HEK293T (cell line): ENCODE measurements at regions not wholly inside any gene's neighbourhood (a gene's known extent, or its start where the extent isn't known, plus 50 kb on each side); places are given as distances from the start of the nearest gene placed in this dataset.

Source experiments
- CTCF ChIA-PET: fragments of 350-600 bp; formaldehyde crosslinking; extraction: SDS; loops from one replicate; lab custom pipeline; 2021; ENCODE audit warnings: antibody characterized with exemption, inconsistent platforms; lab: Yijun Ruan, JAX
- POLR2A ChIA-PET: fragments of 350-600 bp; formaldehyde crosslinking; extraction: SDS; loops from one replicate; lab custom pipeline; 2020; ENCODE audit warnings: antibody characterized with exemption, inconsistent platforms; lab: Yijun Ruan, JAX
- DNase-seq: peaks from one replicate; pipeline ENCODE4 v3.0.0; 2012; ENCODE audit warnings: mixed read lengths; ENCODE audit errors: extremely low spot score
- ARNT ChIP-seq: fragments of 450-650 bp; IDR thresholded peaks from 2 replicates; pipeline ENCODE4 v1.6.1; 2017; ENCODE audit warnings: mild to moderate bottlenecking
- BHLHE40 ChIP-seq: fragments of 450-650 bp; IDR thresholded peaks from 2 replicates; pipeline ENCODE4 v1.6.1; 2016; ENCODE audit warnings: mild to moderate bottlenecking, moderate library complexity, borderline replicate concordance
- CTBP1 ChIP-seq: fragments of 450-650 bp; IDR thresholded peaks from 2 replicates; pipeline ENCODE4 v1.6.1; 2016; ENCODE audit warnings: borderline replicate concordance
- ELF4 ChIP-seq: fragments of 450-650 bp; IDR thresholded peaks from 2 replicates; pipeline ENCODE4 v1.6.1; 2017; ENCODE audit warnings: antibody characterized with exemption
- FOXA1 ChIP-seq: fragments of 450-650 bp; IDR thresholded peaks from 2 replicates; pipeline ENCODE4 v1.6.1; 2016; ENCODE audit warnings: mild to moderate bottlenecking
- FOXK2 ChIP-seq: fragments of 450-650 bp; IDR thresholded peaks from 2 replicates; pipeline ENCODE4 v1.6.1; 2016; ENCODE audit warnings: mild to moderate bottlenecking
- FOXM1 ChIP-seq: fragments of 450-650 bp; IDR thresholded peaks from 2 replicates; pipeline ENCODE4 v1.6.1; 2017; ENCODE audit warnings: mild to moderate bottlenecking, borderline replicate concordance
- HDGF ChIP-seq: fragments of 450-650 bp; IDR thresholded peaks from 2 replicates; pipeline ENCODE4 v1.6.1; 2017; ENCODE audit warnings: antibody characterized with exemption, borderline replicate concordance
- L3MBTL2 ChIP-seq: fragments of 450-650 bp; conservative IDR thresholded peaks from 2 replicates; pipeline ENCODE4 v1.6.1; 2016; ENCODE audit warnings: mild to moderate bottlenecking
- LEF1 ChIP-seq: fragments of 450-650 bp; IDR thresholded peaks from 2 replicates; pipeline ENCODE4 v1.6.1; 2017; ENCODE audit warnings: mild to moderate bottlenecking, borderline replicate concordance
- NFRKB ChIP-seq: fragments of 450-650 bp; IDR thresholded peaks from 2 replicates; pipeline ENCODE4 v1.6.1; 2016; ENCODE audit warnings: mild to moderate bottlenecking, moderate library complexity
- SP1 ChIP-seq: fragments of 450-650 bp; IDR thresholded peaks from 2 replicates; pipeline ENCODE4 v1.6.1; 2017
- SUZ12 ChIP-seq: fragments of 450-650 bp; IDR thresholded peaks from 2 replicates; pipeline ENCODE4 v1.6.1; 2016; ENCODE audit warnings: mild to moderate bottlenecking
- TARDBP ChIP-seq: fragments of 450-650 bp; IDR thresholded peaks from 2 replicates; pipeline ENCODE4 v1.6.1; 2016
- ZNF384 ChIP-seq: fragments of 450-650 bp; IDR thresholded peaks from 2 replicates; pipeline ENCODE4 v1.6.1; 2016
- TF ChIP-seq, protein P1 (sequence below): fragments of 450-650 bp; IDR thresholded peaks from 2 replicates; pipeline ENCODE4 v1.6.1; 2016

DNA sequence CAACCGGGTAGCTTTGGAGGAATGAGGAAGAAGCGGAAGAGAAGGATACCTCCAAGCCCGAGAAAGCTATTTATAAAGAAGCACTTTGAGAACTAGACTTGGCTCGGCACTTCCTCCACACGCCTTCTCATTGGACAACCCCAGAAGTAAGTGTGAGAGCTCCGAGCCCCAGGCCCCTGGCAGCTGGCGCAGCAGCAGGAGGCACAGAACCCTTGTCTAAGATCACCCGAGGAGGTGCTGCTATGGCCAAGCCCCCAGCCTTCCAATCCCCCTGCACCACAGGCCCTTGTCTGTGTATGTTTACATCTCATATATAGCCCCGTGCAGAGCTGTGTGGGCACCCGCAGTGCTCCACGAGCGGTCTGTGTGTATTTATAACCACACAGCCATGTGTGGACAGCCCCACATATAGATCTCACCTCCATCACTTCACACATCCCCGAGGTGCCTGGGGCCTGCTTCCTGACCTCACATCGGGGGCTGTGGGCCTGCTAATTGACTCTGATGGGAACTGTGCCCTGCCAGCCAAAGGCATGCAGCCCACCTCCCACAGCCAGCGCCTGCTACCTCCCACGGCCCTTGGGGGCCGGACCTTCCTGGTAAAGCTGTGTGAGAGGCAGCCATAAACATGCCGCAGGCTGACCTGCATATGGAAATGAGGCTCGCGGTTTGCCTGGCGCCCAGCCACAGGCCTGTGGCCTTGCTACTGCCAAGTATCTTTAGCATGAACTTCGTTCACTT lies 96.1 kb downstream of the C17orf67 start:
- no peak for DNase-seq
- ChIA-PET POLR2A (no interaction called here), CTCF (no interaction called here)
- TF ChIP-seq CTBP1 (no peak), ARNT (no peak), HDGF (no peak), L3MBTL2 (no peak), FOXA1 (no peak), TARDBP (no peak), ZNF384 (no peak), LEF1 (no peak), NFRKB (no peak), BHLHE40 (no peak), FOXK2 (no peak), SP1 (no peak), FOXM1 (no peak), SUZ12 (no peak)
- TF ChIP-seq, protein P1, sequence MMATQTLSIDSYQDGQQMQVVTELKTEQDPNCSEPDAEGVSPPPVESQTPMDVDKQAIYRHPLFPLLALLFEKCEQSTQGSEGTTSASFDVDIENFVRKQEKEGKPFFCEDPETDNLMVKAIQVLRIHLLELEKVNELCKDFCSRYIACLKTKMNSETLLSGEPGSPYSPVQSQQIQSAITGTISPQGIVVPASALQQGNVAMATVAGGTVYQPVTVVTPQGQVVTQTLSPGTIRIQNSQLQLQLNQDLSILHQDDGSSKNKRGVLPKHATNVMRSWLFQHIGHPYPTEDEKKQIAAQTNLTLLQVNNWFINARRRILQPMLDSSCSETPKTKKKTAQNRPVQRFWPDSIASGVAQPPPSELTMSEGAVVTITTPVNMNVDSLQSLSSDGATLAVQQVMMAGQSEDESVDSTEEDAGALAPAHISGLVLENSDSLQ = no peak

DNA sequence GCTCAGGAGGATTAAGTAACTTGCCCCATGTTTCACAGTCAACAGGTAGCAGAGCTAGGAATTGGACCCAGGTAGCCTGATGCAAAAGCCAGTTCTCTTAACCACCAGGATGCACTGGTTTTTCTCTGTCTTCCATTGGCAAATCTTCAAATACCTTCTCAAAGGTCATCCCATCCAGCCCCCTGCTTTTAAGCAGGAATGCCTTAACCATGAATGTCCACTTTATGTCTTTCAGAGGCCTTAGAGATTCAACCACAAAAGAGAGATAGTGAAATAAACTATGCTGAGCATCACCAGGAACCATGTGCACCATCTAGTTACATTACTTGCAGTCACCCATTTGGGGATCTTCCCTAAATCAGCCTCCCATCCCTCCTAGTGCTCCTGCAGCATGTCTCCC lies 94.3 kb downstream of the C17orf67 start:
- TF ChIP-seq CTBP1 (no peak), L3MBTL2 (no peak)
- POLR2A ChIA-PET = no interaction called here
- DNase-seq = no peak
- CTCF ChIA-PET = interaction anchor here (1.2 kb wide), 1 partner anchor 24 kb away, joined by 3 read pairs; no protein-coding TSS in a partner anchor

DNA sequence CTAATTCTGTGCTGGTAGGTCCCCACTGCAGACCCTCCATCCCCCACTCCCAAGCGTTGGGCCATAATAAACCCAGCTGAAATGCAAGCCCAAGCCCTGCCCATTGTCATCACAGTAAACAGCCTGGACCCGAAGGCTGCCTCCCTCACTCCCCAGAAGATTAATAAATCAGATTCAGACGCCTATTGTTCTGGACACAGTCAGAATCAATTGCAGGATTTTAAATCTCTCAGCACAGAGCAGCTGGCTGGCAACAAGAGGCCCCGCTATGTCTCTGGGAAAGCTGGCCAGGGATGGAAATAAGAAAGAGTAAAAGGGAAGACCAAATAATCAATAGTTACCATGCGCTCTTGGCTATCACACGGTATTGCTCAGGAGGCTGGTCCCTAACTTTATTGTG lies 93.9 kb downstream of the C17orf67 start:
- TF ChIP-seq L3MBTL2 (no peak), FOXK2 (no peak), TARDBP (no peak), CTBP1 (no peak), HDGF (no peak), SP1 (no peak), ARNT (no peak), LEF1 (no peak), FOXM1 (no peak), FOXA1 (no peak), BHLHE40 (no peak), SUZ12 (no peak), NFRKB (no peak), ELF4 (no peak)
- TF ChIP-seq, protein P1 = no peak
- no peak for DNase-seq
- CTCF ChIA-PET = interaction anchor here (1.2 kb wide), 1 partner anchor 24 kb away, joined by 3 read pairs; no protein-coding TSS in a partner anchor
- POLR2A ChIA-PET = no interaction called here

DNA sequence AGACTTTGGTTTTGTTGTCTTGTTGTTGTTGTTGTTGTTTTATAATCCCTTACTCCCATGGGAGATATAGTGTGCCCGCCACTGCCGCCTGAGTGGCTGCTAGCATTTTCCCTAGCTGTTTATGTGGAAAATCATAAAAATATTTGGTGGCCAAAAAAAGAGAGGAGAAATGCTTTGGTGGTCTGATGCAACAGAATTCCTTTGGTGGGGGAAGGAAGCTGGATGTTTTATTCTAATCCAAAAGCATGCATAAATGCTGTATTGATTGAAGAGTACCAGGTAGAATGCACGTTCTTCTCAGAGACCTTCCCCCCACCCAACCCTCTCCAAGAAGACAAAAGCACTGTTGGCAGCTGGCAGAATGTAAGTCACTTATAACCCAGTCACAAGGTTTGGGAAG lies 93.2 kb downstream of the C17orf67 start:
- TF ChIP-seq FOXA1 = no peak
- TF ChIP-seq FOXK2 = no peak
- no peak for TF ChIP-seq ZNF384
- TF ChIP-seq ARNT = no peak
- no peak for DNase-seq
- POLR2A ChIA-PET = no interaction called here
- CTCF ChIA-PET = interaction anchor here (1.2 kb wide), 1 partner anchor 25 kb away, joined by 3 read pairs; no protein-coding TSS in a partner anchor
